ENCODE measurements at regions not wholly inside any gene's neighbourhood (a gene's known extent, or its start where the extent isn't known, plus 50 kb on each side); places are given as distances from the start of the nearest gene placed in this dataset.

GRCh38 chr1:230541306-230541705, 101.0 kb upstream of the COG2 start:
- TF ChIP-seq CTCF (IDR thresholded peaks at IDR 0.05): no peak
- no peak for TF ChIP-seq POLR2A (IDR thresholded peaks at IDR 0.05)
